PFSK-1 (cell line): ENCODE measurements at regions not wholly inside any gene's neighbourhood (a gene's known extent, or its start where the extent isn't known, plus 50 kb on each side); places are given as distances from the start of the nearest gene placed in this dataset.

Source experiments
- FOXP2 ChIP-seq: optimal IDR thresholded peaks from 2 replicates; pipeline ENCODE3; 2011; ENCODE audit warnings: borderline replicate concordance, control low read depth, inconsistent platforms; ENCODE audit not compliant: insufficient read depth; ENCODE audit errors: extremely low read length, extremely low read depth
- POLR2AphosphoS5 ChIP-seq: IDR thresholded peaks from 2 replicates; pipeline ENCODE4 v1.6.1; 2012; ENCODE audit warnings: low read depth, mild to moderate bottlenecking, control low read depth, low read length, moderate library complexity
- REST ChIP-seq, 2 experiments: IDR thresholded peaks; 2 replicates each; pipeline versions ENCODE4 v1.6.1 to v1.8.0; 2011 to 2012; ENCODE audit warnings: low read depth in 2 of 2, low read length in 2 of 2, control low read depth in 1 of 2, inconsistent platforms in 1 of 2, mild to moderate bottlenecking in 1 of 2, moderate library complexity in 1 of 2; ENCODE audit not compliant: insufficient read depth in 1 of 2
- SIN3A ChIP-seq: IDR thresholded peaks from 2 replicates; pipeline ENCODE4 v1.6.1; 2012; ENCODE audit warnings: mild to moderate bottlenecking, low read length, moderate library complexity, borderline replicate concordance; ENCODE audit not compliant: insufficient read depth
- TAF1 ChIP-seq: IDR thresholded peaks from 2 replicates; pipeline ENCODE4 v1.6.1; 2012; ENCODE audit warnings: low read length, control low read depth, borderline replicate concordance; ENCODE audit not compliant: insufficient read depth

DNA sequence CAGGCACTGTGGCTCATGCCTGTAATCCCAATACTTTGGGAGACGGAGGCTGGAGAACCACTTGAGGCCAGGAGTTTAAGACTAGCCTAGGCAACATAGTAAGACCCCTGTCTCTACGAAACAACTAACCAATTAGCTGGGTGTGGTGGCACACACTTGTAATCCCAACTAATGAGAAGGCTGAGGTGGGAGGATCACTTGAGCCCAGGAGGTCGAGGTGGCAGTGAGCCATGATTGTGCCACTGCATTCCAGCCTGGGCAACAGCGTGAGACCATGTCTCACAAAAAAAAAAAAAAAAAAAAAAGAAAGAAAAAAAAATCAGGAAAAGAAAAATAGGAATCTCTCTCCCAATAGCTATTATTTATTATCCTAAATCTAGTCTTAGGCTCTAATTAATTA is 56.8 kb upstream of the UBAC2 start:
- TF ChIP-seq POLR2AphosphoS5 = no peak
- TF ChIP-seq TAF1 = no peak
- TF ChIP-seq FOXP2 = no peak
- no peak for TF ChIP-seq REST (IDR thresholded peaks at IDR 0.05; ENCODE audit: insufficient read depth in 1 of 2, low read depth in 2 of 2, low read length in 2 of 2)
- no peak for TF ChIP-seq SIN3A

- TF ChIP-seq TAF1 = no peak
- no peak for TF ChIP-seq SIN3A
- TF ChIP-seq POLR2AphosphoS5 = no peak
- TF ChIP-seq REST (IDR thresholded peaks at IDR 0.05; ENCODE audit: insufficient read depth in 1 of 2, low read depth in 2 of 2, low read length in 2 of 2) = no peak
- TF ChIP-seq FOXP2 = no peak
Observed at GRCh38 chr13:99144306-99144705, 56.3 kb upstream of the UBAC2 start.

DNA sequence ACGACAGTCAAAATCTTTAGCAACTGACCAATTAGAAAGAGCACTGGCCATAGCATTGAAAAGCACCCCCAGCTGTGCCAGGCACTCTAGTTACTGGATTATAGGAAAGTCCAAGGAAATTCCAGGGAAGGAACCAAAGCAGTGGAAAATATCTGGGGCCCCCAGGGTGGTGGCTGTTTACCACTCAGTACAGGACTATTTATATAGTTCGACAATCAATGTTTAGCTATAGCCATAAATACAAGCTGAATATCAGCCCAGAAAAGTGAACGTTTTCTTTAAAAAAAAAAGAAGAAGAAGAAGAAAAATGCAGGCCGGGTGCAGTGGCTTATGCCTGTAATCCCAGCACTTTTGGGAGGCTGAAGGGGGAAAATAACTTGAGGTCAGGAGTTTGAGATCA is 55.2 kb upstream of the UBAC2 start:
- TF ChIP-seq TAF1 (no peak), POLR2AphosphoS5 (no peak), REST (IDR thresholded peaks at IDR 0.05; ENCODE audit: insufficient read depth in 1 of 2, low read depth in 2 of 2, low read length in 2 of 2) (no peak), FOXP2 (no peak), SIN3A (no peak)

- no peak for TF ChIP-seq POLR2AphosphoS5
- no peak for TF ChIP-seq TAF1
- TF ChIP-seq FOXP2 = no peak
- TF ChIP-seq REST (IDR thresholded peaks at IDR 0.05; ENCODE audit: insufficient read depth in 1 of 2, low read depth in 2 of 2, low read length in 2 of 2) = no peak
- TF ChIP-seq SIN3A = no peak
Observed at GRCh38 chr13:99150575-99151361, 49.9 kb upstream of the UBAC2 start.
